Midbrain (tissue), 1 donor: ENCODE measurements at regions not wholly inside any gene's neighbourhood (a gene's known extent, or its start where the extent isn't known, plus 50 kb on each side); places are given as distances from the start of the nearest gene placed in this dataset.
"Not testable (repeated sequence)": the region's sequence is repeated elsewhere in the genome, so short reads cannot be mapped to it uniquely, and the experiment has no call there.

Experiments used
- DNase-seq: peaks from one replicate; lab custom pipeline; 2025; lab: John Stamatoyannopoulos, UW

GRCh38 chr1:19024532-19024931 lies 68.1 kb upstream of the IFFO2 start:
- DNase-seq: no peak

GRCh38 chr1:19023787-19024186 lies 67.3 kb upstream of the IFFO2 start:
- DNase-seq: no peak

GRCh38 chr1:19021845-19022244 lies 65.4 kb upstream of the IFFO2 start:
- no peak for DNase-seq

GRCh38 chr1:19019288-19019687 lies 62.8 kb upstream of the IFFO2 start:
- DNase-seq: not testable (repeated sequence)

GRCh38 chr1:19015476-19015875 lies 59.0 kb upstream of the IFFO2 start:
- no peak for DNase-seq

GRCh38 chr1:19014765-19015164 lies 58.3 kb upstream of the IFFO2 start:
- DNase-seq: no peak

- DNase-seq: no peak
These were observed 57.5 kb upstream of the IFFO2 start for GRCh38 chr1:19013826-19014548.

- no peak for DNase-seq
These were observed 55.4 kb upstream of the IFFO2 start for GRCh38 chr1:19011845-19012231.

- peak; percentile 28 for DNase-seq
These were observed 54.7 kb upstream of the IFFO2 start for GRCh38 chr1:19010995-19011844.

- no peak for DNase-seq
These were observed 54.0 kb upstream of the IFFO2 start for GRCh38 chr1:19010503-19010902.

GRCh38 chr1:19009882-19010321 lies 53.4 kb upstream of the IFFO2 start:
- DNase-seq: no peak

- no peak for DNase-seq
These were observed 52.8 kb upstream of the IFFO2 start for GRCh38 chr1:19009126-19009881.

GRCh38 chr1:19007491-19008441 lies 51.3 kb upstream of the IFFO2 start:
- DNase-seq: no peak

- DNase-seq: no peak
These were observed 50.4 kb upstream of the IFFO2 start for GRCh38 chr1:19006837-19007271.
